K562 (cell line): ENCODE measurements at regions not wholly inside any gene's neighbourhood (a gene's known extent, or its start where the extent isn't known, plus 50 kb on each side); places are given as distances from the start of the nearest gene placed in this dataset.
"Not testable (repeated sequence)": the region's sequence is repeated elsewhere in the genome, so short reads cannot be mapped to it uniquely, and the experiment has no call there.

Source experiments
- ATAC-seq: fragments of 200-7000 bp; cut with Tn5 transposase; 3 replicates; pipeline ENCODE4 v1.9.1; 2020; ENCODE audit warnings: moderate library complexity
- BruUV-seq: library from RNA; stranded (reverse); fragments of 400-500 nt; replicated peaks from 2 replicates; lab custom pipeline; 2021; lab: Mats Ljungman, UMichigan
- CTCF ChIA-PET: fragments of 300-600 bp; formaldehyde crosslinking; extraction: SDS; loops from one replicate; lab custom pipeline; 2021; ENCODE audit warnings: low intra/inter-chr PET ratio; lab: Yijun Ruan, JAX
- POLR2A ChIA-PET: fragments of 300-600, 350-650 bp; sonication (Branson Sonifier 250); formaldehyde crosslinking; extraction: SDS; loops from one replicate; lab custom pipeline; 2021; ENCODE audit warnings: antibody characterized with exemption, inconsistent platforms; lab: Yijun Ruan, JAX
- DNase-seq, 4 experiments: peaks; one replicate each; pipeline versions ENCODE4 v3.0.0 to v3.0.0-alpha.2; 2011 to 2018; ENCODE audit warnings: low spot score in 3 of 4, mixed read lengths in 3 of 4; ENCODE audit errors: extremely low read depth in 1 of 4
- FAIRE-seq: peaks from 2 replicates; lab custom pipeline; 2011; peaks lifted over from hg19 to GRCh38; lab: Jason Lieb, UNC
- H2AFZ ChIP-seq: 2 replicates; pipeline ENCODE4 v1.6.0; 2011; ENCODE audit warnings: low read depth, low read length, control low read depth, inconsistent platforms
- H3K27ac ChIP-seq: fragments of 200-600 bp; 3 replicates; pipeline ENCODE4 v1.8.0; 2011; ENCODE audit warnings: low read depth, mild to moderate bottlenecking, control low read depth, inconsistent platforms, low read length, moderate library complexity, mixed read lengths; ENCODE audit errors: extremely low read depth
- H3K27me3 ChIP-seq, 2 experiments: fragments of 300-600 bp in 1 of 2; 2 replicates in 1 of 2; 3 replicates in 1 of 2; pipeline versions ENCODE4 v1.6.0 to v1.8.0; 2011; ENCODE audit warnings: inconsistent platforms in 2 of 2, low read length in 2 of 2, mild to moderate bottlenecking in 1 of 2, mixed read lengths in 1 of 2, moderate library complexity in 1 of 2; ENCODE audit not compliant: control insufficient read depth in 2 of 2, insufficient read depth in 2 of 2
- H3K36me3 ChIP-seq: fragments of 300-600 bp; 3 replicates; pipeline ENCODE4 v1.8.0; 2011; ENCODE audit warnings: mild to moderate bottlenecking, low read length, inconsistent platforms; ENCODE audit not compliant: control insufficient read depth, insufficient read depth
- H3K4me1 ChIP-seq, 2 experiments: fragments of 200-600 bp in 1 of 2; replicated peaks in 1 of 2; 2 replicates in 1 of 2; 3 replicates in 1 of 2; pipeline versions ENCODE4 v1.5.1 to v1.8.0; 2011; ENCODE audit warnings: inconsistent platforms in 2 of 2, low read length in 2 of 2, mild to moderate bottlenecking in 1 of 2, mixed read lengths in 1 of 2, moderate library complexity in 1 of 2; ENCODE audit not compliant: control insufficient read depth in 2 of 2, insufficient read depth in 2 of 2
- H3K4me2 ChIP-seq: 2 replicates; pipeline ENCODE4 v1.6.1; 2011; ENCODE audit warnings: low read length, control low read depth, inconsistent platforms, mixed read lengths; ENCODE audit not compliant: insufficient read depth
- H3K4me3 ChIP-seq: fragments of 200-600 bp; sonication (generic), shearing (Covaris generic); 2 replicates; pipeline ENCODE4 v1.5.1; 2016; ENCODE audit warnings: control low read depth, inconsistent platforms
- H3K79me2 ChIP-seq: fragments of 200-600 bp; 3 replicates; pipeline ENCODE4 v1.8.0; 2011; ENCODE audit warnings: low read length, inconsistent platforms; ENCODE audit not compliant: control insufficient read depth, insufficient read depth
- H3K9ac ChIP-seq, 2 experiments: 2 replicates each; pipeline versions ENCODE4 v1.6.0 to v1.6.1; 2011; ENCODE audit warnings: low read depth in 2 of 2, low read length in 2 of 2, control low read depth in 1 of 2, inconsistent platforms in 1 of 2, mild to moderate bottlenecking in 1 of 2, mixed read lengths in 1 of 2; ENCODE audit not compliant: insufficient read depth in 1 of 2
- H3K9me1 ChIP-seq: one replicate; pipeline ENCODE4 v1.6.0; 2011; ENCODE audit warnings: inconsistent platforms, mild to moderate bottlenecking, low read length, moderate library complexity; ENCODE audit not compliant: control insufficient read depth, insufficient read depth
- H3K9me3 ChIP-seq: replicated peaks from 2 replicates; pipeline ENCODE4 v1.5.1; 2011; ENCODE audit warnings: low read depth, low read length, inconsistent platforms; ENCODE audit not compliant: control insufficient read depth, insufficient read depth
- H4K20me1 ChIP-seq: replicated peaks from 2 replicates; pipeline ENCODE4 v1.6.1; 2011; ENCODE audit warnings: low read length, inconsistent platforms, mixed read lengths; ENCODE audit not compliant: control insufficient read depth, insufficient read depth
- WGBS: fragments of 100-300 bp; shearing (Covaris generic); methylation state at CpG from one replicate; pipeline ENCODE4 v1.1.6; 2016; ENCODE audit warnings: low coverage, mixed read lengths; ENCODE audit not compliant: insufficient coverage; ENCODE audit errors: missing lambda C conversion rate; 5-methylcytosine and 5-hydroxymethylcytosine counted together
- in situ Hi-C: fragments of 300-500 bp; cut with MboI; formaldehyde crosslinking; loops from 4 replicates; pipeline ENCODE4 v1.15.0; 2018; ENCODE audit warnings: inconsistent platforms, mixed read lengths
- intact Hi-C: fragments of 100-400 bp; cut with micrococcal nuclease; formaldehyde crosslinking; loops from 2 replicates; pipeline ENCODE4 v1.14.2; 2022

DNA sequence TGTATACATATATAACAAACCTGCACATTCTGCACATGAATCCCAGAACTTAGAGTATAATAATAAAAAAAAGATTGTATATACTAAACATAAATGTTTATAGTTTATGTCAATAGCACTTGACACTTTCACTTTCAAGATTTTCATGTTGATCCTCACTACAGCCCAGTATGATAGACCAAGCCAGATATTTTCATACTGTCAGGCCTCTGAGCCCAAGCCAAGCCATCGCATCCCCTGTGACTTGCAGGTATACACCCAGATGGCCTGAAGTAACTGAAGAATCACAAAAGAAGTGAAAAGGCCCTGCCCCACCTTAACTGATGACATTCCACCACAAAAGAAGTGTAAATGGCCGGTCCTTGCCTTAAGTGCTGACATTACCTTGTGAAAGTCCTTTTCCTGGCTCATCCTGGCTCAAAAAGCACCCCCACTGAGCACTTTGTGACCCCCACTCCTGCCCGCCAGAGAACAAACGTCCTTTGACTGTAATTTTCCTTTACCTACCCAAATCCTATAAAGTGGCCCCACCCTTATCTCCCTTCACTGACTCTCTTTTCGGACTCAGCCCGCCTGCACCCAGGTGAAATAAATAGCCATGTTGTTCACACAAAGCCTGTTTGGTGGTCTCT is 555.5 kb upstream of the ADGRL2 start:
- POLR2A ChIA-PET, intact Hi-C loops, H3K4me1 ChIP-seq: not testable (repeated sequence)

DNA sequence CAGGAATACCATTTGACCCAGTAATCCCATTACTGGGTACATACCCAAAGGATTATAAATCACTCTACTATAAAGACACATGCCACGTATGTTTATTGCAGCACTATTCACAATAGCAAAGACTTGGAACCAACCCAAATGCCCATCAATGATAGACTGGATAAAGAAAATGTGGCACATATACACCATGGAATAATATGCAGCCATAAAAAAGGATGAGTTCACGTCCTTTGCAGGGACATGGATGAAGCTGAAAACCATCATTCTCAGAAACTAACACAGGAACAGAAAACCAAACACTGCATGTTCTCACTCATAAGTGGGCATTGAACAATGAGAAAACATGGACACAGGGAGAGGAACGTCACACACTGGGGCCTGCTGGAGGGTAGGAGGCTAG is 556.1 kb upstream of the ADGRL2 start:
- BruUV-seq, FAIRE-seq, H3K4me2 ChIP-seq, H3K9me3 ChIP-seq, H3K4me1 ChIP-seq, H4K20me1 ChIP-seq, H3K9ac ChIP-seq, POLR2A ChIA-PET, H3K27ac ChIP-seq, H3K36me3 ChIP-seq, H3K4me3 ChIP-seq, DNase-seq, intact Hi-C loops, CTCF ChIA-PET, ATAC-seq, H3K79me2 ChIP-seq, H2AFZ ChIP-seq, H3K9me1 ChIP-seq, in situ Hi-C loops, H3K27me3 ChIP-seq: not testable (repeated sequence)
- WGBS = 0% methylated on average over 3 of the region's 3 CpGs

More for the DNA sequence above, 555.5 kb upstream of the ADGRL2 start:
- CTCF ChIA-PET, H3K9ac ChIP-seq, H3K9me3 ChIP-seq, ATAC-seq, in situ Hi-C loops, BruUV-seq, H2AFZ ChIP-seq, FAIRE-seq, H3K4me2 ChIP-seq, H3K36me3 ChIP-seq, H3K27ac ChIP-seq, H3K4me3 ChIP-seq, H3K9me1 ChIP-seq, H4K20me1 ChIP-seq, H3K79me2 ChIP-seq, H3K27me3 ChIP-seq, DNase-seq: not testable (repeated sequence)
- 0% methylated on average over 5 of the region's 6 CpGs for WGBS
